CD4-positive, alpha-beta T cell treated with Interleukin-2 at 100 ng/mL for 4 hours (primary cell): ENCODE measurements at regions not wholly inside any gene's neighbourhood (a gene's known extent, or its start where the extent isn't known, plus 50 kb on each side); places are given as distances from the start of the nearest gene placed in this dataset.

ENCODE experiments used
- DNase-seq: peaks from one replicate; pipeline ENCODE4 v3.0.0-alpha.2; 2020; ENCODE audit warnings: low spot score

- no peak for DNase-seq
Observed at GRCh38 chr4:3382251-3382650, 59.5 kb upstream of the HGFAC start.

- no peak for DNase-seq
Observed at GRCh38 chr4:3384391-3384770, 57.4 kb upstream of the HGFAC start.

- no peak for DNase-seq
Observed at GRCh38 chr4:3384771-3385710, 56.7 kb upstream of the HGFAC start.

- DNase-seq: no peak
Observed at GRCh38 chr4:3385711-3386420, 55.9 kb upstream of the HGFAC start.

GRCh38 chr4:3386526-3386925 is 55.2 kb upstream of the HGFAC start:
- no peak for DNase-seq

- DNase-seq: no peak
Observed at GRCh38 chr4:3387154-3387942, 54.4 kb upstream of the HGFAC start.

- DNase-seq: no peak
Observed at GRCh38 chr4:3387943-3388361, 53.8 kb upstream of the HGFAC start.

- DNase-seq: no peak
Observed at GRCh38 chr4:3388471-3389232, 53.1 kb upstream of the HGFAC start.

GRCh38 chr4:3389233-3390215 is 52.2 kb upstream of the HGFAC start:
- no peak for DNase-seq

- DNase-seq: no peak
Observed at GRCh38 chr4:3390288-3390811, 51.4 kb upstream of the HGFAC start.

- DNase-seq: no peak
Observed at GRCh38 chr4:3391422-3391821, 50.3 kb upstream of the HGFAC start.
